GM23338 (cell line): ENCODE measurements at regions not wholly inside any gene's neighbourhood (a gene's known extent, or its start where the extent isn't known, plus 50 kb on each side); places are given as distances from the start of the nearest gene placed in this dataset.

Source experiments
- EZH2 ChIP-seq: fragments of 200-600 bp; sonication (generic); IDR thresholded peaks from one replicate; pipeline ENCODE4 v1.8.0; 2017; ENCODE audit warnings: antibody characterized with exemption, mild to moderate bottlenecking, low read depth; ENCODE audit not compliant: unreplicated experiment
- EZH2phosphoT487 ChIP-seq: fragments of 200-600 bp; sonication (generic); IDR thresholded peaks from one replicate; pipeline ENCODE4 v1.8.1; 2018; ENCODE audit warnings: antibody characterized with exemption; ENCODE audit not compliant: unreplicated experiment
- POLR2AphosphoS5 ChIP-seq: IDR thresholded peaks from 2 replicates; pipeline ENCODE4 v1.6.1; 2016; ENCODE audit warnings: antibody characterized with exemption, low read depth
- STAT1 ChIP-seq: IDR thresholded peaks from one replicate; pipeline ENCODE4 v1.6.1; 2016; ENCODE audit warnings: antibody characterized with exemption; ENCODE audit not compliant: unreplicated experiment
- ZNF114 ChIP-seq: fragments of 250-450 bp; sonication (Bioruptor Pico); IDR thresholded peaks from 2 replicates; pipeline ENCODE4 v1.5.0; 2020; ENCODE audit warnings: mild to moderate bottlenecking, moderate library complexity
- ZNF462 ChIP-seq: fragments of 250-450 bp; sonication (Bioruptor Pico); IDR thresholded peaks from 2 replicates; pipeline ENCODE4 v1.5.0; 2020; ENCODE audit warnings: mild to moderate bottlenecking, moderate library complexity
- TF ChIP-seq, protein P1 (sequence below), 2 experiments: fragments of 200-600 bp in 1 of 2; sonication (generic) in 1 of 2; conservative IDR thresholded peaks; 2 replicates each; pipeline versions ENCODE4 v1.5.1 to v1.6.1; 2016 to 2017; ENCODE audit warnings: antibody characterized with exemption in 2 of 2, low read depth in 2 of 2, mild to moderate bottlenecking in 2 of 2, moderate library complexity in 1 of 2
- TF ChIP-seq, protein P2 (sequence below): IDR thresholded peaks from one replicate; pipeline ENCODE4 v1.6.1; 2018; ENCODE audit warnings: antibody characterized with exemption; ENCODE audit not compliant: unreplicated experiment

DNA sequence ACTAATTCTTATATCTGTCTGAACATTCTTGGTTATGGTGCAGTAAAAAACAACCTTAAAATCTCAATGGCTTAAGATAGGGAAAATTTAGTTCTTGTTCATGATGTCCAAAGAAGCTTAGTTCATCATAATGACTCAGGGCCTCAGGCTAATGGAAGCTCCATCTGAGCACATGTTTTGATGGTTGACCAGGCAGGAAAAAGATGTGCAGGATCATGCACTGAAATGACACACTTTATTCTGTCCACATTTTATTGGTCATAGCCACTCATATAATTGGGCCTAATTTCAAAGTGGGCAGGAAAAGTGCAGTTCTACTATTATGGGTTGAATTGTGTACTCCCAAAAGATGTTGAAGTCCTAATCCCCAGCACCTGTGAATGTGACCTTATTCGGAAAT lies 198.2 kb downstream of the CENPF start:
- TF ChIP-seq EZH2phosphoT487 (no peak), ZNF462 (no peak), POLR2AphosphoS5 (no peak), EZH2 (no peak), STAT1 (no peak), ZNF114 (CRISPR knock-in tag) (no peak)
- TF ChIP-seq, protein P1, sequence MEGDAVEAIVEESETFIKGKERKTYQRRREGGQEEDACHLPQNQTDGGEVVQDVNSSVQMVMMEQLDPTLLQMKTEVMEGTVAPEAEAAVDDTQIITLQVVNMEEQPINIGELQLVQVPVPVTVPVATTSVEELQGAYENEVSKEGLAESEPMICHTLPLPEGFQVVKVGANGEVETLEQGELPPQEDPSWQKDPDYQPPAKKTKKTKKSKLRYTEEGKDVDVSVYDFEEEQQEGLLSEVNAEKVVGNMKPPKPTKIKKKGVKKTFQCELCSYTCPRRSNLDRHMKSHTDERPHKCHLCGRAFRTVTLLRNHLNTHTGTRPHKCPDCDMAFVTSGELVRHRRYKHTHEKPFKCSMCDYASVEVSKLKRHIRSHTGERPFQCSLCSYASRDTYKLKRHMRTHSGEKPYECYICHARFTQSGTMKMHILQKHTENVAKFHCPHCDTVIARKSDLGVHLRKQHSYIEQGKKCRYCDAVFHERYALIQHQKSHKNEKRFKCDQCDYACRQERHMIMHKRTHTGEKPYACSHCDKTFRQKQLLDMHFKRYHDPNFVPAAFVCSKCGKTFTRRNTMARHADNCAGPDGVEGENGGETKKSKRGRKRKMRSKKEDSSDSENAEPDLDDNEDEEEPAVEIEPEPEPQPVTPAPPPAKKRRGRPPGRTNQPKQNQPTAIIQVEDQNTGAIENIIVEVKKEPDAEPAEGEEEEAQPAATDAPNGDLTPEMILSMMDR (conservative IDR thresholded peaks at IDR 0.05; ENCODE audit: low read depth in 2 of 2) = no peak
- TF ChIP-seq, protein P2, sequence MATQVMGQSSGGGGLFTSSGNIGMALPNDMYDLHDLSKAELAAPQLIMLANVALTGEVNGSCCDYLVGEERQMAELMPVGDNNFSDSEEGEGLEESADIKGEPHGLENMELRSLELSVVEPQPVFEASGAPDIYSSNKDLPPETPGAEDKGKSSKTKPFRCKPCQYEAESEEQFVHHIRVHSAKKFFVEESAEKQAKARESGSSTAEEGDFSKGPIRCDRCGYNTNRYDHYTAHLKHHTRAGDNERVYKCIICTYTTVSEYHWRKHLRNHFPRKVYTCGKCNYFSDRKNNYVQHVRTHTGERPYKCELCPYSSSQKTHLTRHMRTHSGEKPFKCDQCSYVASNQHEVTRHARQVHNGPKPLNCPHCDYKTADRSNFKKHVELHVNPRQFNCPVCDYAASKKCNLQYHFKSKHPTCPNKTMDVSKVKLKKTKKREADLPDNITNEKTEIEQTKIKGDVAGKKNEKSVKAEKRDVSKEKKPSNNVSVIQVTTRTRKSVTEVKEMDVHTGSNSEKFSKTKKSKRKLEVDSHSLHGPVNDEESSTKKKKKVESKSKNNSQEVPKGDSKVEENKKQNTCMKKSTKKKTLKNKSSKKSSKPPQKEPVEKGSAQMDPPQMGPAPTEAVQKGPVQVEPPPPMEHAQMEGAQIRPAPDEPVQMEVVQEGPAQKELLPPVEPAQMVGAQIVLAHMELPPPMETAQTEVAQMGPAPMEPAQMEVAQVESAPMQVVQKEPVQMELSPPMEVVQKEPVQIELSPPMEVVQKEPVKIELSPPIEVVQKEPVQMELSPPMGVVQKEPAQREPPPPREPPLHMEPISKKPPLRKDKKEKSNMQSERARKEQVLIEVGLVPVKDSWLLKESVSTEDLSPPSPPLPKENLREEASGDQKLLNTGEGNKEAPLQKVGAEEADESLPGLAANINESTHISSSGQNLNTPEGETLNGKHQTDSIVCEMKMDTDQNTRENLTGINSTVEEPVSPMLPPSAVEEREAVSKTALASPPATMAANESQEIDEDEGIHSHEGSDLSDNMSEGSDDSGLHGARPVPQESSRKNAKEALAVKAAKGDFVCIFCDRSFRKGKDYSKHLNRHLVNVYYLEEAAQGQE = no peak
